Coronary artery (tissue), 2 donors: ENCODE measurements at regions not wholly inside any gene's neighbourhood (a gene's known extent, or its start where the extent isn't known, plus 50 kb on each side); places are given as distances from the start of the nearest gene placed in this dataset.

Experiments
- DNase-seq: peaks from one replicate; pipeline ENCODE4 v3.0.0-alpha.2; 2017; ENCODE audit warnings: low spot score
- H3K27ac ChIP-seq, 2 donors: fragments of 200-600 bp; sonication (generic); one replicate each; pipeline ENCODE4 v1.5.1; 2016 to 2019
- H3K4me3 ChIP-seq: fragments of 200-600 bp; sonication (generic); 2 replicates; pipeline ENCODE4 v1.5.1; 2016; ENCODE audit warnings: mild to moderate bottlenecking, moderate library complexity
- TF ChIP-seq, protein P1 (sequence below): fragments of 200-600 bp; sonication (generic); IDR thresholded peaks from one replicate; pipeline ENCODE4 v1.5.1; 2019; ENCODE audit warnings: antibody characterized with exemption

DNA sequence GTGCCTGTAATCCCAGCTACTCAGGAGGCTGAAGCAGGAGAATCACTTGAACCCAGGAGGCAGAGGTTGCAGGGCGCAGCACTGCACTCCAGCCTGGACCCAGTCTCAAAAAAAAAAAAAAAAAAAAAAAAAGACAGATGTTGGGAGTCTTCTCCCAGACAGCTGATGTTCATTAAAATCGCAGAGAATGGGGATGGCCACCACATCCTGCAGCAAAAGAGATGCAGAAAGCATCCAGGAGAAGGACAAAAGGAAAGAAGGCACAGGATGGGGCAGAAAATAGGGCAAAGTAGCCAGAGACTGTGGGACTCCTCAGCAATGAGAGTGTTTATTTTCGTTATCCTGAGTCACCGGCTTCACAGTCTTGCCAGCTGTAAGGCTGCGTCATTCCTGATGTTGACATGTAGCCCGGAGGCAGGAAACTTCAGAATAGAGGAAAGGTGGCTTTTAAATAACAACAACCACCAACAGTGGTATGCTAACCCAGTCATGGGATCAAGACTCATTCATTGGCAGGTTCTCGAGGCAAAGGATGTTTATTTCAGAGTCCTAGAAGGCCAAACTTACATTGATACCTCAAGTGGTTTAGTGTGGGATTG is 149.5 kb upstream of the SVIL start:
- TF ChIP-seq, protein P1, sequence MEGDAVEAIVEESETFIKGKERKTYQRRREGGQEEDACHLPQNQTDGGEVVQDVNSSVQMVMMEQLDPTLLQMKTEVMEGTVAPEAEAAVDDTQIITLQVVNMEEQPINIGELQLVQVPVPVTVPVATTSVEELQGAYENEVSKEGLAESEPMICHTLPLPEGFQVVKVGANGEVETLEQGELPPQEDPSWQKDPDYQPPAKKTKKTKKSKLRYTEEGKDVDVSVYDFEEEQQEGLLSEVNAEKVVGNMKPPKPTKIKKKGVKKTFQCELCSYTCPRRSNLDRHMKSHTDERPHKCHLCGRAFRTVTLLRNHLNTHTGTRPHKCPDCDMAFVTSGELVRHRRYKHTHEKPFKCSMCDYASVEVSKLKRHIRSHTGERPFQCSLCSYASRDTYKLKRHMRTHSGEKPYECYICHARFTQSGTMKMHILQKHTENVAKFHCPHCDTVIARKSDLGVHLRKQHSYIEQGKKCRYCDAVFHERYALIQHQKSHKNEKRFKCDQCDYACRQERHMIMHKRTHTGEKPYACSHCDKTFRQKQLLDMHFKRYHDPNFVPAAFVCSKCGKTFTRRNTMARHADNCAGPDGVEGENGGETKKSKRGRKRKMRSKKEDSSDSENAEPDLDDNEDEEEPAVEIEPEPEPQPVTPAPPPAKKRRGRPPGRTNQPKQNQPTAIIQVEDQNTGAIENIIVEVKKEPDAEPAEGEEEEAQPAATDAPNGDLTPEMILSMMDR, result no peak
- H3K4me3 ChIP-seq, result no peak overlapping the region
- peak; percentile 88 for DNase-seq
- peak overlapping the region; percentile 79 to 88 for H3K27ac ChIP-seq

DNA sequence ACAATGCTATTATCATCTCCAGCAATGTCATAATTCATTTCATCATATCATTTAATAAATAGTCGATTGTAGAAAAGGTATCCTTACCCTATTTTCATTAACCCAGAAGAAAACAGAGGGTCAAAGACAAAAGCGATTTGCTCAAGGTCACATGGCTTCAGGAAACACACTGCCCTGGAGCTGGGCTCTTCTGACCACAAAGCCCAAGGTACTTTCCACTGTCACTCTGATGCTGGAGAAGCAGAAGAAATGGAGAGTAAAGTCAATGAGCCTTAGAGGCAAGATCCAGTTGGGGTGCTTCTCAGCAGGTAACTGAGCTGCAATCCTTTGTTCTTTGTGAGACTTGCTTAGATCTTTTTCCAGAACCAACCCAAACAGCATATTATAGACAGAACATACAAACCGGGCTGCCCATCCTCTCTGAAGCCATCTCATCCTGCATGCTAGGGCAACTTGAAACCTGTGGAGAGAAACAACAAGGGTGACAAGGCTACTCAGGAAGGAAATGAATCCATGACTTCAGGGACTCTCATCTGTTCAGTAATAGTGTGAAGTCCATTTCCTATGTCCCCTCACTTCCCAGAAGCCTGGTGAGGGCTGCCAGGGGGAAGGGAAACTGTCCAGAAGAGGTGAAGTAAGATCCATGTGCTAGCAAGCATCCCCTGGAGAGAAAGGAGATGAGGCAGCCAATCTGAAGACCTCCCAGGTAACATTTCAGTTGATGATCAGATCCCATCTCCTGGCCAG is 148.6 kb upstream of the SVIL start:
- DNase-seq, result no peak
- H3K27ac ChIP-seq, result peak overlapping the region; percentile 79 to 88
- TF ChIP-seq, protein P1, result no peak

DNA sequence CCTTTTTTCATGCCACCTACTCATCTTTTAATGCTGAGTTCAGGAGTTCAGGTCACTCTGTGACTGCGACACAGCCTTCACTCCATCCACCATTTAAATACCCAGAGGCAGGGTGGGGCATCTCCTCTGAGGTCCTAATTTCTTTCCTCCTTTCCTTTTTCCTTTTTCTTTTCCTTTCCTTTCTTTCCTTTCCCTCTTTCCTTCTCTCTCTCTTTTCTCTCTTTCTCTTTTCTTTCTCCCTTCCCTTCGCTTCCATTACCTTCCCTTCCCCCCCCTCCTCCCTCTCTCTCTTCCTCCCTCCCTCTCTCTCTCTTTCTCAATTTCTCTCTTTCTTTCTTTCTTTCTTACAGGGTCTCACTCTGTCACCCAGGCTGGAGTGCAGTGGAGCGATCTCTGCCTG is 145.9 kb upstream of the SVIL start:
- no peak for DNase-seq
- H3K4me3 ChIP-seq, result no peak overlapping the region
- H3K27ac ChIP-seq, result no peak overlapping the region
- TF ChIP-seq, protein P1, result no peak

More for the DNA sequence above, 148.6 kb upstream of the SVIL start:
- H3K4me3 ChIP-seq, result no peak overlapping the region

DNA sequence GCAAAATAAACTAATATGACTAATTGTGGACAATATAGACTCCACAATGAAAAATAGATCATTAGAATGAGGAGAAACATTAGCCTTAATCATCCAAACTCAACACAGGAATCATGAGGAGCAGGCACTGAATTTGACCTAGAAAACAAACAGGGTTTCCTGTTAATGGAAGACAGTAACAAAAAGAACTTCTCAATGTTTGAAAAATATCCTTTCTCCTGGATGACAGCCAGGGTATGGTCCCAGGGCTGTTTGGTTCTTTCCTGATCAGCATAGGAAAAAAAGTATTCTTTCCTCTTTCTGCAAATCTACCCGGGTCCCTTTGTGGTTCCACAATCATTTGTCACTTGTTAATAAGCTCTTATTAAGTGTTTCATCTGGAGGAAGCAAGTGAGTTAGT is 145.3 kb upstream of the SVIL start:
- H3K4me3 ChIP-seq, result no peak overlapping the region
- TF ChIP-seq, protein P1, result no peak
- no peak for DNase-seq
- H3K27ac ChIP-seq, result no peak overlapping the region

DNA sequence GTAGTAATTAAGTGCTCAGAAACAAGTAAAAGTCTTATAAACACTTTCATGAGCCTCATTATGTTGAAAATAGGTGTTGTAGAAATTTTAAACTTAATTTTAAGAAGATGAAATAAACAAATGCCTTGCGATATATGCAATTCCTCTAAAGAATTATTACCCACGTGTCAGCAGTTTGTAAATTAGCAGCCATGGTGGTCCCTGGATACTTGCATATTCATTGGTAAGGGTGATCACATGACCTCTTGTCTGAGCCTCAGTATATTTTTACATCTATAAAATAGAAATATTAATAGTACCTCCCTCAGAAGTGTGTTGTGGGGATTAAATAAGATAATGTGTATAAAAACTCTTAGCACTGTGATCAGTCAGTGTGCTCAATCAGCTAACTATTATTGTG is 141.5 kb upstream of the SVIL start:
- H3K4me3 ChIP-seq, result no peak overlapping the region
- H3K27ac ChIP-seq, result no peak overlapping the region
- TF ChIP-seq, protein P1, result no peak
- DNase-seq, result no peak

DNA sequence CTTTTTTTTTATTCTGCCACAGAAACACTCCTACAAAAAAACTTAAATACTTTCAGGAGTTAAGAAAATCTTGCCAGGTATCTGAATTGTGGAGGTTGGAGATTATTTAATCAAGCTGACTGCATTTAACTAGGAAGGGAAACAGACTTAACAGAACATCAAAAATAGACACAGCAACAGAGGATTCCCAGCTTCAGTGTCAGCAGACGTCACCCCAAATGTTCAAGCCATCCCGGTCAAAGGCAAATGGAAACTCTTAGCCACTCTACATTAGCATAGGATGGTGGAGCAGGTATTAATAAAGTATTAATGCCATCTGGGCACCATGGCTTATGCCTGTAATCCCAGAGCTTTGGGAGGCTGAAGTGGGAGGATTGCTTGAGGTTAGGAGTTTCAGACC is 139.7 kb upstream of the SVIL start:
- TF ChIP-seq, protein P1, result no peak
- H3K27ac ChIP-seq, result no peak overlapping the region
- H3K4me3 ChIP-seq, result no peak overlapping the region
- no peak for DNase-seq

DNA sequence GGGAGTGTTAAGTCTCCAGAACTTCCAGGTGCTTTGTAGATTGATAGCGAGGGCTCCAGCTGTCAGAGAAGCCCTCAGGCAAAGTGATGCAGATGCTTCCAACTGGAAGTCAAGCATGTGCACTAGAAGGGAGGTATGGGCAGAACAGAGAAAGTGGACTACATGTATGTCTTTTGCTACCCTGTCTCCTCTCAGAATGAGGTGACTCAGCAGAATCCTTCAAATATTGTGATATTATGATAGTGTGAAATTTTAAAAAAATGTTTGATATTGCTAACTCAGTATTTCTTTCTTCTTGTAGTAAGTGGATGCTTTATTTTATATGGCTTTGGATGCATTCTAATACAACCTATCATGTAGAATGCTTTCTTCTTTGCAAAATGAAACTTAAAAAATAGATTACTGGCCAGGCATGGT is 138.9 kb upstream of the SVIL start:
- TF ChIP-seq, protein P1, result no peak
- H3K27ac ChIP-seq, result no peak overlapping the region
- no peak overlapping the region for H3K4me3 ChIP-seq
- DNase-seq, result no peak
